ENCODE measurements at regions not wholly inside any gene's neighbourhood (a gene's known extent, or its start where the extent isn't known, plus 50 kb on each side); places are given as distances from the start of the nearest gene placed in this dataset.
"Not testable (repeated sequence)": the region's sequence is repeated elsewhere in the genome, so short reads cannot be mapped to it uniquely, and the experiment has no call there.

DNA sequence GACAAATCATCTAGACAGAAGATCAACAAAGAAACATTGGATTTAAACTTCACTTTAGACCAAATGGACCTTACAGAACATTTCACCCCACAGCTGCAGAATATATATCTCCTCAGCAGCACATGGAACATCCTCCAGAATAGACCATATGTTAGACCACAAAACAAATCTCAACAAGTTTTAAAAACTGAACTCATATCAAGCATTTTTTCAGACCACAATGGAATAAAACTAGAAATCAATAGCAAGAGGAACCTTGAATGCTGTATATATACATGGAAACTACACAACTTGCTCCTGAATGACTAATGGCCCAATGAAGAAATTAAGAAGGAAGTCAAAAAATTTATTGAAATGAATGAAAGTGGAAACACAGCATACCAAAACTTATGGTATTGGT is 157.7 kb downstream of the MTERF1 start:
- Histone ChIP-seq H4K91ac (ENCODE audit: low read depth, low read length, poor library complexity) (no peak overlapping the region), H3K36me3 (replicated peaks in 1 of 2; ENCODE audit: control insufficient read depth in 2 of 2, insufficient read depth in 2 of 2, low read length in 2 of 2) (no peaks in the 10 kb centered on the region), H3K4me1 (ENCODE audit: control insufficient read depth in 2 of 2, insufficient read depth in 1 of 2, low read depth in 1 of 2, low read length in 2 of 2) (peaks cover 0 to 4% of the 10 kb centered on the region in 2 donors), H4K8ac (ENCODE audit: low read depth, low read length) (no peak overlapping the region), H3K23ac (ENCODE audit: low read depth, low read length, poor library complexity) (no peak overlapping the region), H3K4ac (ENCODE audit: low read length) (no peak overlapping the region), H2BK120ac (ENCODE audit: low read depth, low read length) (no peak overlapping the region), H2BK12ac (ENCODE audit: low read length) (no peak overlapping the region), H3K9me3 (replicated peaks in 1 of 2; ENCODE audit: control insufficient read depth in 2 of 2, insufficient read depth in 1 of 2, low read depth in 1 of 2, low read length in 2 of 2) (peaks cover 0 to 4% of the 10 kb centered on the region in 2 donors), H3K4me2 (ENCODE audit: insufficient read depth, low read length, poor library complexity, severe bottlenecking) (no peak overlapping the region), H2BK15ac (ENCODE audit: low read length) (no peak overlapping the region), H3K4me3 (ENCODE audit: low read length in 2 of 2) (no peak overlapping the region), H3K14ac (ENCODE audit: low read length) (no peak overlapping the region), H3K27me3 (ENCODE audit: control insufficient read depth in 3 of 3, insufficient read depth in 3 of 3, low read depth in 1 of 3, low read length in 3 of 3) (no peaks in the 10 kb centered on the region), H2AFZ (ENCODE audit: low read length) (no peak overlapping the region), H3K79me1 (ENCODE audit: low read depth, low read length) (no peaks in the 10 kb centered on the region), H2BK5ac (ENCODE audit: low read length) (no peak overlapping the region), H3K9ac (ENCODE audit: low read depth, low read length, poor library complexity) (no peak overlapping the region), H3K18ac (ENCODE audit: low read length) (no peak overlapping the region), H2AK5ac (ENCODE audit: low read depth, low read length) (no peak overlapping the region), H3K27ac (replicated peaks; ENCODE audit: low read length) (no peak overlapping the region)
- DNase-seq (ENCODE audit: low spot score), result no peak

DNA sequence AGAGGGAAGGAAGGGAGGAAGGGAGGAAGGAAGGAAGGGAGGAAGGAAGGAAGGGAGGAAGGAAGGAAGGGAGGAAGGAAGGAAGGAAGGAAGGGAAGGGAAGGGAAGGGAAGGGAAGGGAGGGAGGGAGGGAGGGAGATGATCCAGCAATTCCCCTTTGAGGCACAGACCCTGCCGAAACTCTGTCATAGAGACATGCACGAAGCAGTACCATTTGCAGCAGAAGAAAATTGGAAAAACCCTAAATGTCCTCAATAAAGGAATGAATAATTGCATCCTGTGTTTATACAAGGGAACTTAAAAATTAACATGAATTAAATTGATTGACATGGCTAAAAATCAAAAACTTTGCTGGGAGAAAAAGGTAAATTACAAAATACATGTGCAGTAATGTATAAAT is 151.5 kb downstream of the MTERF1 start:
- H3K9ac ChIP-seq (ENCODE audit: low read depth, low read length, poor library complexity); H4K91ac ChIP-seq (ENCODE audit: low read depth, low read length, poor library complexity); H2AFZ ChIP-seq (ENCODE audit: low read length); H3K4me2 ChIP-seq (ENCODE audit: insufficient read depth, low read length, poor library complexity, severe bottlenecking); H3K79me1 ChIP-seq (ENCODE audit: low read depth, low read length); DNase-seq (ENCODE audit: low spot score); H3K23ac ChIP-seq (ENCODE audit: low read depth, low read length, poor library complexity); H2BK15ac ChIP-seq (ENCODE audit: low read length); H2BK120ac ChIP-seq (ENCODE audit: low read depth, low read length); H2BK5ac ChIP-seq (ENCODE audit: low read length); H3K4me3 ChIP-seq (ENCODE audit: low read length in 2 of 2); H3K18ac ChIP-seq (ENCODE audit: low read length); H3K36me3 ChIP-seq (replicated peaks in 1 of 2; ENCODE audit: control insufficient read depth in 2 of 2, insufficient read depth in 2 of 2, low read length in 2 of 2); H3K4me1 ChIP-seq (ENCODE audit: control insufficient read depth in 2 of 2, insufficient read depth in 1 of 2, low read depth in 1 of 2, low read length in 2 of 2); H3K9me3 ChIP-seq (replicated peaks in 1 of 2; ENCODE audit: control insufficient read depth in 2 of 2, insufficient read depth in 1 of 2, low read depth in 1 of 2, low read length in 2 of 2); H2AK5ac ChIP-seq (ENCODE audit: low read depth, low read length); H3K27me3 ChIP-seq (ENCODE audit: control insufficient read depth in 3 of 3, insufficient read depth in 3 of 3, low read depth in 1 of 3, low read length in 3 of 3); H3K14ac ChIP-seq (ENCODE audit: low read length); H3K4ac ChIP-seq (ENCODE audit: low read length); H2BK12ac ChIP-seq (ENCODE audit: low read length); H3K27ac ChIP-seq (replicated peaks; ENCODE audit: low read length); H4K8ac ChIP-seq (ENCODE audit: low read depth, low read length): not testable (repeated sequence)
- no CpG with 5 or more reads among the region's 2 CpGs for WGBS, 2 donors (ENCODE audit: extremely low coverage in 2 of 2, insufficient read length in 2 of 2, insufficient replicate concordance in 1 of 2)

DNA sequence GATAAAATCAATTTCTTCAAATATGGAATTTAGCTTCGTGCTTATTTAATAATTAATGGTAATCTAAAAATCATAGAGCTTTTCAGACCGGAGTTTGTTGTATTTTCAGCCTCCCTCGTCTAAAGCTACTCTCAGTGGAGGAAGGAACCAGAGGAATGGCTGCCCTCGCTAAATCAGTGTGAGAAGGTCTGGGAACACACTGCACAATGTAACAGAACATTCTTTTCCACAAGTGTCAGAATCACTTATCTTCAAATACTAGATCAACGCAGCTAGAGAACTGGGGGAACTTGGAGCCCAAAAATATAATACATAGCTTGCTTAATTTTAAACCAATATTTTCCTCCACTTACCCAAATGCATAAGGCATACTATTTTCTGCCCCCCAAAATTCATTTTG is 148.5 kb downstream of the MTERF1 start:
- Histone ChIP-seq H3K14ac (ENCODE audit: low read length) (no peak overlapping the region), H2BK5ac (ENCODE audit: low read length) (no peak overlapping the region), H2AK5ac (ENCODE audit: low read depth, low read length) (no peak overlapping the region), H3K4ac (ENCODE audit: low read length) (no peak overlapping the region), H3K27ac (replicated peaks; ENCODE audit: low read length) (no peak overlapping the region), H3K36me3 (replicated peaks in 1 of 2; ENCODE audit: control insufficient read depth in 2 of 2, insufficient read depth in 2 of 2, low read length in 2 of 2) (no peaks in the 10 kb centered on the region), H3K4me3 (ENCODE audit: low read length in 2 of 2) (no peak overlapping the region), H4K91ac (ENCODE audit: low read depth, low read length, poor library complexity) (no peak overlapping the region), H2BK12ac (ENCODE audit: low read length) (no peak overlapping the region), H3K4me2 (ENCODE audit: insufficient read depth, low read length, poor library complexity, severe bottlenecking) (no peak overlapping the region), H3K27me3 (ENCODE audit: control insufficient read depth in 3 of 3, insufficient read depth in 3 of 3, low read depth in 1 of 3, low read length in 3 of 3) (no peaks in the 10 kb centered on the region), H3K79me1 (ENCODE audit: low read depth, low read length) (no peaks in the 10 kb centered on the region), H3K23ac (ENCODE audit: low read depth, low read length, poor library complexity) (no peak overlapping the region), H3K9ac (ENCODE audit: low read depth, low read length, poor library complexity) (no peak overlapping the region), H2BK15ac (ENCODE audit: low read length) (no peak overlapping the region), H3K9me3 (replicated peaks in 1 of 2; ENCODE audit: control insufficient read depth in 2 of 2, insufficient read depth in 1 of 2, low read depth in 1 of 2, low read length in 2 of 2) (peaks cover 0 to 5% of the 10 kb centered on the region in 2 donors), H3K4me1 (ENCODE audit: control insufficient read depth in 2 of 2, insufficient read depth in 1 of 2, low read depth in 1 of 2, low read length in 2 of 2) (no peaks in the 10 kb centered on the region), H2AFZ (ENCODE audit: low read length) (no peak overlapping the region), H4K8ac (ENCODE audit: low read depth, low read length) (no peak overlapping the region), H3K18ac (ENCODE audit: low read length) (no peak overlapping the region), H2BK120ac (ENCODE audit: low read depth, low read length) (no peak overlapping the region)
- no CpG with 5 or more reads among the region's 5 CpGs for WGBS, 2 donors (ENCODE audit: extremely low coverage in 2 of 2, insufficient read length in 2 of 2, insufficient replicate concordance in 1 of 2)
- no peak for DNase-seq (ENCODE audit: low spot score)

DNA sequence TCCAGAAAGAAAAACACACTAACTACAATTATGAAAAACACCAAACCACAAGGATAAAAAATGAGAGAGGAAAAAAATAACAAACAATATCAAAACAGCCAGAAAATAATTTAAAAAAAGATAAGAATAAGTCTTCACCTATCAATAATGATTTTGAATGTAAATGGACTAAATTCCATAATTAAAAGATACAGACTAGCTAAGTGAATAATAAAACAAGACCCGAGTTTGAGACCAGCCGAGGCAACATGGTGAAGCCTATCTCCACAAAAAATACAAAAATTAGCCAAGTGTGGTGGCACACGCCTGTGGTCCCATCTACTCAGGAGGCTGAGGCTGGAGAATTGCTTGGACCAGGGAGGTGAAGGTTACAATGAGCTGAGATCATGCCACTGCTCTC is 131.1 kb downstream of the MTERF1 start:
- Histone ChIP-seq H2BK5ac (ENCODE audit: low read length) (no peak overlapping the region), H3K4me1 (ENCODE audit: control insufficient read depth in 2 of 2, insufficient read depth in 1 of 2, low read depth in 1 of 2, low read length in 2 of 2) (peaks cover 0 to 6% of the 10 kb centered on the region in 2 donors), H3K4ac (ENCODE audit: low read length) (no peak overlapping the region), H2AK5ac (ENCODE audit: low read depth, low read length) (no peak overlapping the region), H3K4me3 (ENCODE audit: low read length in 2 of 2) (no peak overlapping the region), H2BK120ac (ENCODE audit: low read depth, low read length) (no peak overlapping the region), H2BK12ac (ENCODE audit: low read length) (no peak overlapping the region), H3K23ac (ENCODE audit: low read depth, low read length, poor library complexity) (no peak overlapping the region), H2BK15ac (ENCODE audit: low read length) (no peak overlapping the region), H3K4me2 (ENCODE audit: insufficient read depth, low read length, poor library complexity, severe bottlenecking) (no peak overlapping the region), H3K27ac (replicated peaks; ENCODE audit: low read length) (no peak overlapping the region), H3K36me3 (replicated peaks in 1 of 2; ENCODE audit: control insufficient read depth in 2 of 2, insufficient read depth in 2 of 2, low read length in 2 of 2) (no peaks in the 10 kb centered on the region), H3K27me3 (ENCODE audit: control insufficient read depth in 3 of 3, insufficient read depth in 3 of 3, low read depth in 1 of 3, low read length in 3 of 3) (no peaks in the 10 kb centered on the region), H3K79me1 (ENCODE audit: low read depth, low read length) (no peaks in the 10 kb centered on the region), H3K18ac (ENCODE audit: low read length) (no peak overlapping the region), H4K91ac (ENCODE audit: low read depth, low read length, poor library complexity) (no peak overlapping the region), H3K9ac (ENCODE audit: low read depth, low read length, poor library complexity) (no peak overlapping the region), H3K14ac (ENCODE audit: low read length) (no peak overlapping the region), H4K8ac (ENCODE audit: low read depth, low read length) (no peak overlapping the region), H3K9me3 (replicated peaks in 1 of 2; ENCODE audit: control insufficient read depth in 2 of 2, insufficient read depth in 1 of 2, low read depth in 1 of 2, low read length in 2 of 2) (peaks cover 0 to 7% of the 10 kb centered on the region in 2 donors), H2AFZ (ENCODE audit: low read length) (no peak overlapping the region)
- no peak for DNase-seq (ENCODE audit: low spot score)
- WGBS, 2 donors (ENCODE audit: extremely low coverage in 2 of 2, insufficient read length in 2 of 2, insufficient replicate concordance in 1 of 2), result no CpG with 5 or more reads among the region's 3 CpGs
